Cerebellar cortex (tissue), 1 donor: ENCODE measurements at regions not wholly inside any gene's neighbourhood (a gene's known extent, or its start where the extent isn't known, plus 50 kb on each side); places are given as distances from the start of the nearest gene placed in this dataset.

ENCODE experiments used
- DNase-seq: peaks from one replicate; pipeline ENCODE4 v3.0.0-alpha.2; 2015; ENCODE audit warnings: low spot score

- DNase-seq = no peak
Measured at GRCh38 chr2:128380061-128380889, 61.6 kb upstream of the HS6ST1 start.

- DNase-seq = no peak
Measured at GRCh38 chr2:128380961-128381938, 62.6 kb upstream of the HS6ST1 start.

DNA sequence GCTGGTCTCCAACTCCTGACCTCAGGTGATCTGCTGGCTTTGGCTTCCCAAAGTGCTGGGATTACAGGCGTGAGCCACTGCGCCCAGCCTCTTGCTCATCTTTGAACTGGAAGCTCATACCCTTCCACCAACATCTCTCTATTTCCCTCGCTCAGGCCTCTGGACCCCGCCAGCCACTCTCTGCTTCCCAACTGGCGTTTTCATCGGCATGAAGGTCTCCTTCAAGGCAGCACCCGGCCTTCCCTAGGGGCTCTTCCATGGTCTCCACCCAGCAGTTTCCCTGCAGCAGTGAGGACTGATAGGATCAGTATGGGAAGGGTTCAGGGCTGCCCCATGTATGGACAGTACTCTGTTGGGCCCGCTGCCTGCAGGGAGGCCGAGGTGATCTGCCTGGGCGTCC lies 65.8 kb upstream of the HS6ST1 start:
- DNase-seq = no peak

DNA sequence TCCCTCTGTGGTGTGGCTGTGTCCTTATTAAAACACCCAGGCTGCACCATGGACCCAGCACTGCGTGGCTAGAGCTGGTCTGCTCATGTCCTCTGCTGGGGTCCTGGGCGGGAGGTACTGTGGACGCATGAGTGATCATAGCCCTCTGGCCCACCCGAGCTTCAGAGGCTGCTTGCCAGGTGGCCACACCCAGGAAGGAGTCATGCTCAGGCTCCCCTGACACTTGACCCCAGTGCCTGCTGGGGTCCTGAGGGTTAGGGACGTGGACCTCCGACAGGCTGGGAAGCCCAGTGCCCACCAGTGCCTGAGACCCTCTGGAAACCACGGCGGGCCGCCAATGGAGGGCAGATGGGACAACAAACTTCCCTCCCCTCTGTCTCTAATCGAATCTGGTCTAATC lies 66.3 kb upstream of the HS6ST1 start:
- DNase-seq = no peak

- no peak for DNase-seq
Measured at GRCh38 chr2:128385365-128385764, 66.7 kb upstream of the HS6ST1 start.

- no peak for DNase-seq
Measured at GRCh38 chr2:128386066-128386465, 67.4 kb upstream of the HS6ST1 start.

DNA sequence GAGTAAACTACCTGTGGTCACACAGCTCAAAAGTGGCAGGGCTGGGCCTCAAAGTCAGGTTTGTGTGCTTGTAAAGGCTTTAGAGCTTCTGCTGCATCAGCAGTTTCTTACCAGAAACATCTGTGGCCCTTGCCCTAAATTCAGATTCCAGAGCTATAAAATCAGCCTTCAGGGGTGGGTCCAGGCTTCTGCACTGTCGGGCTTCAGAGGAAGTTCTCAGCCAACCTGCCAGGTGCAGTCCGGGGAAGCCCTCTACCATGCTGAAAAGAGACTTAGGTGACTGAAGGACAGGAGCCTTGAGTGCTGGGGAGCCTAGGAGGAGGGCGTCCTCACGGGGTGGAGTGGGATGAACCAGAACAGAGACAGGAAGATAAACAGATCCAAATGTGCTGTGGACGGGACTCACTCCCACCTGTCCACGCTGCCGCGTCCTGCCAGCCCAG lies 69.9 kb upstream of the HS6ST1 start:
- no peak for DNase-seq

- no peak for DNase-seq
Measured at GRCh38 chr2:128389388-128390086, 70.9 kb upstream of the HS6ST1 start.

GRCh38 chr2:128390256-128390990 lies 71.8 kb upstream of the HS6ST1 start:
- DNase-seq = no peak

DNA sequence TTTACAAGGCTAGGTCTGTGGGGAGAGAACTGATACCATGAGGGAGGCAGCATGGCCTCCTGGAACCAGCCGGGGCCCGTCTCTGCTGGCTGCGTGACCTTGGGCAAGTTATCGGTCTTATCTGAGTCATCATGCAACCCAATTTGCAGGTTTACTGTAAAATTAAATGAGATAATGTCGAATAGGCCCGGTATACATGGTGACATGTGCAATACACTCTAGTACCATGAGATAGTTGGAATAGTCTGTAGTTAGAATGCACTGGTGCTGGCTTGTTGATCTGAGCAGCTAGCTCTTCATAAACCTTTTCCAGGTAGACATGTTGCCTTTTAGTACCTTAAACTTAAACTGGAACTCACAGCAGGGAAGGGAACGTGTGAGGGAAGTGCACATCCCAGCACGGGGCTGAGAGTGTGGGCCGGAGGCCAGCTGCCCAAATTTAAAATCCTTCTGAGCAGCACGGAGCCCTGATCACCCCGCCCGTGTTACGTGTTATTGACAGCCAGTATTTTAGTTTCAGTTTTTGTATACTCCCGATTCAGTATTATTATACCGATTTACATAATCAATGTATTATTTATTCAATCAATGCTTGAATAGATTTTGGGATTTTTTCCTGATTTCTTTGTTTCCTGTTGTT lies 72.4 kb upstream of the HS6ST1 start:
- no peak for DNase-seq

GRCh38 chr2:128391679-128392078 lies 73.0 kb upstream of the HS6ST1 start:
- no peak for DNase-seq

DNA sequence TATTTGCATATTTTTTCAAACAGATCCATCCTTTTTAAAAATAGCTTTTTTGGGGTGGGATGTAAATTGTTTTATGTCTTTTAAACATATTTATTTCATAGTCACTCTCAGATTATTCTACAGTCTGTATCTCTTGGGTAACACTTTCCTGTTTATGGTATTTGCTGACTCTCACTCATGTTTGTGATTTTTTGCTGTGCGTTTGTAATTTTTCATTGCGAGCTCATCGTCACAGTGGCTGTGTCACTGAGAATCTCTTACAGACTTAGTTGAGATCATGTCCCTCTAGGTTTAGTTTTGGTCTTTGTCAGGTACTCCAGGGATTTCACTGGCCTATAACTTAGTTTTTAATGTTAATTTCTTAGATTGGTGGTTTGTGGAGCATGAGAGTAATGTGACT lies 73.5 kb upstream of the HS6ST1 start:
- no peak for DNase-seq

DNA sequence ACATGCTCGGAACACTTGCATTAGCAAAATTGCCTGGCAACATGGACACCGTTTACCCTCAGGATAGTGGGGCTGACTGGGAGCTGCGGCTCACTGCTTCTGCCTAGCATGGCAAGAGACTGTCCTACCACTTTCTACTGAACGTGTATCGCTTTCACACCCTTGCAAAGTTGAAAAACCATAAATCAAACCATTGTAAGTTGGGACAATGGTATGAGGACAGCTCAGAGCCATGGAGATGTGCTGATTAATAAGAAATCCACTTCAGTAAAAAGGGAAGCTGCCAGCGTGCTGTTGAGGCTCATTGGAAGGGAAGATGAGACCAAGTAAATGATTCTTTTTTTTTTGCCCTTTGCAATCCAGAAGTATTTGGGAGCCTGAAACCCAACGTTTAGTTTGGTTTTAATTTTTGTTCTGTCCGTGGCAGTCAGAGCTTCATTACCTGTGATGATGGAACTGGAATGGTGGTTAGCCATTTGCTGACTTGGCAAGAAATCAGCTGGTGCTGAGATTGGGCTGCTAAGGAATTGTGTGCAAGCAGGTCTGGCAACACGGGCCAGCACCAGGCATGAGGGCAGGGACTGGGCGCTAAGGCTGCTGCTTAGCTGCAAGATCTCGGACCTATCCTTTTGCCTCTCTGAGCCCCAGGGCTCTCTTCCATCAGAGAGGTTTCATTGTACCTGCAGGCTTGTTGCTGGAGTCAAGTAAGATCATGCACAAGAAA lies 75.5 kb upstream of the HS6ST1 start:
- DNase-seq = peak; percentile 79

DNA sequence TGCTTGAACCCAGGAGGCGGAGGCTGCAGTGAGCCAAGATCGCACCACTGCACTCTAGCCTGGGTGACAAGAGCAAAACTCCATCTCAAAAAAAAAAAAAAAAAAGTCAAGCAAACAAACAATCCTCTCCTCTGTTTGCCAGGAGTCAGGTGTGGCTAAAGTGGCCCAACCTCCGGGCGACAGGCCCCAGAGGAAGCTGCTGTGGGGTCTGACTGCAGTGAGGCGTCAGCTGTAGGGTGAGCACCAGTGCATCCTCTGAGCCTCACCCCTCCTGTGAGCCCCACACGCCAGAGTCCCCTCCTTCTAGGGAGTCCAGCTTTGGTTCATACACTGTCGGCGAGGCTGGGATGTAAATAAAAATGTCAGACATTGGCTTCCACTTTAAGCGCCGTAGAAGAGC lies 76.5 kb upstream of the HS6ST1 start:
- DNase-seq = no peak

DNA sequence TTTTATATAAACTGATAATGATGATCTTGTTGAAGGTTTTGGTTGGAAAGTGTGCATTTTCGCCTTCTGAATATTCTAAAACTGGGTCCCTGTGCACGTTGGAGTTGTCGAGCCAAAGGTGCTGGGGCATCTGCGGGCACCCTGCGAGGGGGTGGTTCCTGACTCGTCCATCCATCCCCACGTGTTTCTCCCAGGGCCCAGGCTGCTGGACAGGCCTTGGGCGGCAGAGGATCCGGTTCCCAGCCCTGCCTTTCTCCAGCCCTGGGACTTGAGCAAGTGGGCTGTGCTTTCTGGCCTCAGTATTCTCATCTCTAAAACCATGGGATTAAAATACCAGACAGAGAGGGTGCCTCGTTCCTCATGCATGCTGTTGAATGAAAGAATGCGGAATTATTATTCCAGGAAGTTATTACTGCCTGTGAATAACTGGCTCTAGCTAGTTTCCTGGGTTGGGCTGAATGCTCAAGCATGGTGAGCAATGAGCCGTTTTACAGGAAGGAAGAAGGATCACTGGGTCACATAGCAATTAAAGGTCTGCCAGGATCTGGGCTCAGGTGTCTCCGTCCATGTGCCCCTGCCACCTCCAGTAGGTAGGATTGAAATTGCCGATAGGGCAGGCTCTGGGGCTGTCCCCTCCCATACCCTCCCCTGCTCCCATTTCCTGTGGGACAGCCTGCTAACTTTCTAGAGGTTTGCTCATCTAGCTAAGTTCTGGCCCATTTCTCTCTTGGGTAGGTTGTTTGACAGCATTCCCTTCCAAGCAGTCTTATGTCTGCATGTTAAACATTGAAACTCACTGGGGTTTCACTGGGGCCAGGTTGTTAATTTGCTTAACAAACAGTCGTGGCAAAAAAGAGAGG lies 77.2 kb upstream of the HS6ST1 start:
- DNase-seq = no peak

DNA sequence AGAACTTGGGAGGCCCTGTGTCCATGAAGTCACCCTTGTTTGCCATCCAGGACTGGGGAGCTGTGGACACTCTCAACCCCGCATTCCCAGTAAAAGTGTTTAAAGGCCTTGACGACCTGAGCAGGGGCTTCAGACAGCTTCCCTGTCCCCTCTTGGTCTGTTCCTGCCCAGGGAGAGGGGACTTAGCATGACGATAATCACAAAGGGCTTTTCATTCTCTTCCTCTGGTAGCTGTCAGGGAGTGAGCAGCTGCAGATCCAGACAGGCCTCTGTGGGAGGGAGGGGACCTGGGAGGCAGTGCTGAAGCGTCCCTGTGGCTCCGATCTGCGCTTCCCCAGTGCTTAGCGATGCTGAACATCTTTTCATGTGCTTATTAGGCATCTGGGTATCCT lies 77.8 kb upstream of the HS6ST1 start:
- no peak for DNase-seq

GRCh38 chr2:128396946-128397345 lies 78.3 kb upstream of the HS6ST1 start:
- DNase-seq = no peak

DNA sequence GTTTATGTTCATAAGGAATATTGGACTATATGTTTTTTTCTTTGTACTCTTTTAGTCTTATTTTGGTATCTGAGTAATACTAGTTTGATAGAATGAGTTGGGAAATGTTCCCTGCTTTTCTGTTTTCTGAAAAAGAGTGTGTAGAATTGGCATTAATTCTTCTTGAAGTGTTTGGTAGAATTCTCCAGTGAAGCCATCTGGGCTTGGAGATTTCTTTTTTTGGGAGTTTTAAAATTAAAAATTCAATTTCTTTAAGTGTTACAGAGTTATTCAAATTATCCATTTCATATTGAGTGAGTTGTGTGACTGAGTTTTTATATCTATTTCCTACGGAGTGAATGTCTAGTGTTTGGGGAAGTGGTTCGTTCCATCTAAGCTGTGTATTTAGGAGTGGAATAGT lies 80.6 kb upstream of the HS6ST1 start:
- DNase-seq = no peak

GRCh38 chr2:128399690-128400291 lies 81.1 kb upstream of the HS6ST1 start:
- no peak for DNase-seq
